WTC11 (cell line): ENCODE measurements at regions not wholly inside any gene's neighbourhood (a gene's known extent, or its start where the extent isn't known, plus 50 kb on each side); places are given as distances from the start of the nearest gene placed in this dataset.

ENCODE experiments used
- CBFB ChIP-seq: sonication (generic); formaldehyde crosslinking; IDR thresholded peaks from 2 replicates; pipeline ENCODE4 v1.8.1; 2022; ENCODE audit warnings: mild to moderate bottlenecking, low read depth, missing genetic modification reagents
- CREB1 ChIP-seq: sonication (generic); formaldehyde crosslinking; IDR thresholded peaks from 2 replicates; pipeline ENCODE4 v1.8.0; 2023; ENCODE audit warnings: mild to moderate bottlenecking, missing genetic modification reagents
- CTCF ChIP-seq: fragments of 200-600 bp; IDR thresholded peaks from 2 replicates; pipeline ENCODE4 v1.8.0; 2022; ENCODE audit warnings: antibody characterized with exemption
- EMX1 ChIP-seq: fragments of 250-450 bp; sonication (Bioruptor Pico); IDR thresholded peaks from 2 replicates; pipeline ENCODE4 v1.8.0; 2021; ENCODE audit warnings: mild to moderate bottlenecking
- GABPB1 ChIP-seq: sonication (generic); formaldehyde crosslinking; IDR thresholded peaks from 2 replicates; pipeline ENCODE4 v1.8.1; 2023; ENCODE audit warnings: mild to moderate bottlenecking, missing genetic modification reagents
- IRF2 ChIP-seq: sonication (generic); formaldehyde crosslinking; IDR thresholded peaks from 2 replicates; pipeline ENCODE4 v1.8.0; 2022; ENCODE audit warnings: low read depth, missing genetic modification reagents, borderline replicate concordance
- NFATC4 ChIP-seq: fragments of 250-450 bp; sonication (Bioruptor Pico); IDR thresholded peaks from 2 replicates; pipeline ENCODE4 v1.9.0; 2021; ENCODE audit warnings: mild to moderate bottlenecking
- OVOL2 ChIP-seq: fragments of 250-450 bp; sonication (Bioruptor Pico); IDR thresholded peaks from 2 replicates; pipeline ENCODE4 v1.9.0; 2021; ENCODE audit warnings: mild to moderate bottlenecking, borderline replicate concordance
- TP53 ChIP-seq: sonication (generic); formaldehyde crosslinking; IDR thresholded peaks from 2 replicates; pipeline ENCODE4 v1.8.1; 2023; ENCODE audit warnings: mild to moderate bottlenecking, missing genetic modification reagents
- ZNF263 ChIP-seq: sonication (generic); formaldehyde crosslinking; IDR thresholded peaks from 2 replicates; pipeline ENCODE4 v1.8.1; 2022; ENCODE audit warnings: low read depth, mild to moderate bottlenecking, moderate library complexity, missing genetic modification reagents
- ZNF512 ChIP-seq: sonication (generic); formaldehyde crosslinking; IDR thresholded peaks from 2 replicates; pipeline ENCODE4 v1.8.1; 2022; ENCODE audit warnings: missing genetic modification reagents, borderline replicate concordance
- TF ChIP-seq, protein P1 (sequence below): sonication (generic); formaldehyde crosslinking; IDR thresholded peaks from 2 replicates; pipeline ENCODE4 v1.8.1; 2023; ENCODE audit warnings: mild to moderate bottlenecking, missing genetic modification reagents, moderate library complexity
- TF ChIP-seq, protein P2 (sequence below): fragments of 250-450 bp; sonication (Bioruptor Pico); IDR thresholded peaks from 2 replicates; pipeline ENCODE4 v1.9.0; 2021; ENCODE audit warnings: mild to moderate bottlenecking, borderline replicate concordance

DNA sequence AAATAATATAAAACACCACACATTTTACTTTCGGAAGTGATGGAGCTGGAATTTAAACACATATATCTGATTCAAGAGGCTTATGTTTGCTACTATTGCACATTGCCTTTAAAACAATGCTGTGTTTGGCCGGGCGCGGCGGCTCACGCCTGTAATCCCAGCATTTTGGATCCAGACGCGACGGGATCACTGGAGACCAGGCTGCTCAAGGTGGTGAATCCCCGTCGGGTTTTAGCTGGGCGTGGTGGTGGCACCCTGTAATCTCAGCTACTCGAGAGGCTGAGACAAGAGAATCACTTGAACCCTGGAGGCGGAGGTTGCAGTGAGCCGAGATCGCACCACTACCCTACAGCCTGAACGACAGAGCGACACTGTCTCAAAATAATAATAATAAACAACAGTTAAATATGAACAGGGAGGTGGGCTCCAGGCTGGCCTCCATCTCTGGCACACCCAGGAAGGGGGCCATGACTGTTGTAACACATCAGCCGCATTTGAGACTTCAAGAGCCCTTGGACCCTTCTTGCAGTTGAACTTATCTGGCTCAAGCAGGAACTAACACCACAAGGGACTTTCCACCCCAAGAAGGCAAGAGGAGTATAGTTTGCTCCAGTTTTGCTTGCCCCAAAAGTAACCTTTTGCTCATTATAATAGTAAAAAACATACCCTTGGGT lies 127.1 kb upstream of the ZNF184 start:
- TF ChIP-seq IRF2 (CRISPR knock-in tag) (no peak), CBFB (CRISPR knock-in tag) (no peak), TP53 (CRISPR knock-in tag) (no peak), ZNF512 (CRISPR knock-in tag) (no peak), ZNF263 (CRISPR knock-in tag) (no peak), OVOL2 (CRISPR knock-in tag) (no peak), CTCF (no peak), CREB1 (CRISPR knock-in tag) (no peak), NFATC4 (CRISPR knock-in tag) (no peak), EMX1 (CRISPR knock-in tag) (no peak), GABPB1 (no peak)
- TF ChIP-seq, protein P1, sequence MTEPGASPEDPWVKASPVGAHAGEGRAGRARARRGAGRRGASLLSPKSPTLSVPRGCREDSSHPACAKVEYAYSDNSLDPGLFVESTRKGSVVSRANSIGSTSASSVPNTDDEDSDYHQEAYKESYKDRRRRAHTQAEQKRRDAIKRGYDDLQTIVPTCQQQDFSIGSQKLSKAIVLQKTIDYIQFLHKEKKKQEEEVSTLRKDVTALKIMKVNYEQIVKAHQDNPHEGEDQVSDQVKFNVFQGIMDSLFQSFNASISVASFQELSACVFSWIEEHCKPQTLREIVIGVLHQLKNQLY (CRISPR knock-in tag): no peak
- TF ChIP-seq, protein P2, sequence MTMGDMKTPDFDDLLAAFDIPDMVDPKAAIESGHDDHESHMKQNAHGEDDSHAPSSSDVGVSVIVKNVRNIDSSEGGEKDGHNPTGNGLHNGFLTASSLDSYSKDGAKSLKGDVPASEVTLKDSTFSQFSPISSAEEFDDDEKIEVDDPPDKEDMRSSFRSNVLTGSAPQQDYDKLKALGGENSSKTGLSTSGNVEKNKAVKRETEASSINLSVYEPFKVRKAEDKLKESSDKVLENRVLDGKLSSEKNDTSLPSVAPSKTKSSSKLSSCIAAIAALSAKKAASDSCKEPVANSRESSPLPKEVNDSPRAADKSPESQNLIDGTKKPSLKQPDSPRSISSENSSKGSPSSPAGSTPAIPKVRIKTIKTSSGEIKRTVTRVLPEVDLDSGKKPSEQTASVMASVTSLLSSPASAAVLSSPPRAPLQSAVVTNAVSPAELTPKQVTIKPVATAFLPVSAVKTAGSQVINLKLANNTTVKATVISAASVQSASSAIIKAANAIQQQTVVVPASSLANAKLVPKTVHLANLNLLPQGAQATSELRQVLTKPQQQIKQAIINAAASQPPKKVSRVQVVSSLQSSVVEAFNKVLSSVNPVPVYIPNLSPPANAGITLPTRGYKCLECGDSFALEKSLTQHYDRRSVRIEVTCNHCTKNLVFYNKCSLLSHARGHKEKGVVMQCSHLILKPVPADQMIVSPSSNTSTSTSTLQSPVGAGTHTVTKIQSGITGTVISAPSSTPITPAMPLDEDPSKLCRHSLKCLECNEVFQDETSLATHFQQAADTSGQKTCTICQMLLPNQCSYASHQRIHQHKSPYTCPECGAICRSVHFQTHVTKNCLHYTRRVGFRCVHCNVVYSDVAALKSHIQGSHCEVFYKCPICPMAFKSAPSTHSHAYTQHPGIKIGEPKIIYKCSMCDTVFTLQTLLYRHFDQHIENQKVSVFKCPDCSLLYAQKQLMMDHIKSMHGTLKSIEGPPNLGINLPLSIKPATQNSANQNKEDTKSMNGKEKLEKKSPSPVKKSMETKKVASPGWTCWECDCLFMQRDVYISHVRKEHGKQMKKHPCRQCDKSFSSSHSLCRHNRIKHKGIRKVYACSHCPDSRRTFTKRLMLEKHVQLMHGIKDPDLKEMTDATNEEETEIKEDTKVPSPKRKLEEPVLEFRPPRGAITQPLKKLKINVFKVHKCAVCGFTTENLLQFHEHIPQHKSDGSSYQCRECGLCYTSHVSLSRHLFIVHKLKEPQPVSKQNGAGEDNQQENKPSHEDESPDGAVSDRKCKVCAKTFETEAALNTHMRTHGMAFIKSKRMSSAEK: no peak
